Loucy (cell line): ENCODE measurements at regions not wholly inside any gene's neighbourhood (a gene's known extent, or its start where the extent isn't known, plus 50 kb on each side); places are given as distances from the start of the nearest gene placed in this dataset.

Source experiments
- H2AFZ ChIP-seq: fragments of 200-600 bp; sonication (generic); 2 replicates; pipeline ENCODE4 v1.6.0; 2016; ENCODE audit warnings: antibody characterized with exemption, mild to moderate bottlenecking, low read length, moderate library complexity
- H3F3A ChIP-seq: fragments of 200-600 bp; 2 replicates; pipeline ENCODE4 v1.6.0; 2016; ENCODE audit warnings: antibody characterized with exemption, low read depth, mild to moderate bottlenecking
- H3K27me3 ChIP-seq: fragments of 200-600 bp; sonication (generic); 2 replicates; pipeline ENCODE4 v1.6.1; 2014; ENCODE audit warnings: low read length, mild to moderate bottlenecking; ENCODE audit not compliant: insufficient read depth, poor library complexity, severe bottlenecking
- H3K36me3 ChIP-seq: fragments of 200-600 bp; sonication (generic); 2 replicates; pipeline ENCODE4 v1.6.1; 2016; ENCODE audit warnings: low read length; ENCODE audit not compliant: insufficient read depth
- H3K4me1 ChIP-seq: fragments of 200-600 bp; sonication (generic); 2 replicates; pipeline ENCODE4 v1.5.1; 2014; ENCODE audit warnings: low read length, mild to moderate bottlenecking; ENCODE audit not compliant: insufficient read depth, poor library complexity, severe bottlenecking
- H3K4me2 ChIP-seq: fragments of 200-600 bp; sonication (generic); 2 replicates; pipeline ENCODE4 v1.6.0; 2014; ENCODE audit warnings: antibody characterized with exemption, low read length, low read depth, mild to moderate bottlenecking; ENCODE audit not compliant: poor library complexity, severe bottlenecking
- H3K4me3 ChIP-seq: fragments of 200-600 bp; sonication (generic); 2 replicates; pipeline ENCODE4 v1.5.1; 2014; ENCODE audit warnings: low read length, mild to moderate bottlenecking, mixed read lengths; ENCODE audit not compliant: poor library complexity, severe bottlenecking
- H3K79me2 ChIP-seq: fragments of 200-600 bp; sonication (generic); 2 replicates; pipeline ENCODE4 v1.6.1; 2014; ENCODE audit warnings: low read length; ENCODE audit not compliant: insufficient read depth
- H3K9ac ChIP-seq: fragments of 200-600 bp; sonication (generic); 2 replicates; pipeline ENCODE4 v1.6.0; 2014; ENCODE audit warnings: mild to moderate bottlenecking, low read depth, low read length, moderate library complexity; ENCODE audit not compliant: poor library complexity, severe bottlenecking
- H3K9me2 ChIP-seq: fragments of 200-600 bp; sonication (generic); replicated peaks from 2 replicates; pipeline ENCODE4 v1.6.1; 2016; ENCODE audit warnings: low read depth, low read length, mixed read lengths
- H3K9me3 ChIP-seq: fragments of 200-600 bp; sonication (generic); 2 replicates; pipeline ENCODE4 v1.6.1; 2014; ENCODE audit warnings: mild to moderate bottlenecking, antibody characterized with exemption, low read length, low read depth; ENCODE audit not compliant: insufficient read depth
- H4K20me1 ChIP-seq: fragments of 200-600 bp; sonication (generic); 2 replicates; pipeline ENCODE4 v1.6.0; 2014; ENCODE audit warnings: antibody characterized with exemption, low read length, mild to moderate bottlenecking; ENCODE audit not compliant: insufficient read depth, poor library complexity, severe bottlenecking
- CTCF ChIP-seq: fragments of 200-600 bp; sonication (generic); conservative IDR thresholded peaks from 2 replicates; pipeline ENCODE4 v1.5.1; 2014; ENCODE audit warnings: mild to moderate bottlenecking, antibody characterized with exemption, low read length
- EZH2phosphoT487 ChIP-seq: fragments of 200-600 bp; IDR thresholded peaks from 2 replicates; pipeline ENCODE4 v1.6.1; 2018; ENCODE audit warnings: antibody characterized with exemption, mild to moderate bottlenecking, moderate library complexity, borderline replicate concordance

- no peak for TF ChIP-seq CTCF
- TF ChIP-seq EZH2phosphoT487, result no peak
- Histone ChIP-seq H3K4me2 (no peak overlapping the region), H3K27me3 (no peaks in the 10 kb centered on the region), H3K4me1 (no peaks in the 10 kb centered on the region), H3K36me3 (no peaks in the 10 kb centered on the region), H2AFZ (no peak overlapping the region), H3K9ac (no peak overlapping the region), H3K9me3 (no peaks in the 10 kb centered on the region), H4K20me1 (no peaks in the 10 kb centered on the region), H3K4me3 (no peak overlapping the region), H3K9me2 (no peaks in the 10 kb centered on the region), H3F3A (no peaks in the 10 kb centered on the region), H3K79me2 (no peaks in the 10 kb centered on the region)
Observed at GRCh38 chr10:2463316-2463715, 604.0 kb upstream of the PFKP start.

- H2AFZ ChIP-seq, result no peak overlapping the region
- TF ChIP-seq EZH2phosphoT487 (no peak), CTCF (no peak)
Observed at GRCh38 chr10:2462581-2462980, 604.8 kb upstream of the PFKP start.

GRCh38 chr10:2460812-2461211, 606.5 kb upstream of the PFKP start:
- no peak overlapping the region for H3K4me3 ChIP-seq

More at GRCh38 chr10:2462581-2462980, 604.8 kb upstream of the PFKP start:
- no peaks in the 10 kb centered on the region for H3F3A ChIP-seq
- H3K27me3 ChIP-seq, result no peaks in the 10 kb centered on the region
- H3K4me3 ChIP-seq, result no peak overlapping the region
- H3K4me2 ChIP-seq, result no peak overlapping the region
- no peaks in the 10 kb centered on the region for H3K9me2 ChIP-seq
- H3K9me3 ChIP-seq, result no peaks in the 10 kb centered on the region
- no peaks in the 10 kb centered on the region for H4K20me1 ChIP-seq
- no peaks in the 10 kb centered on the region for H3K79me2 ChIP-seq
- no peak overlapping the region for H3K9ac ChIP-seq
- H3K36me3 ChIP-seq, result no peaks in the 10 kb centered on the region
- H3K4me1 ChIP-seq, result no peaks in the 10 kb centered on the region

More at GRCh38 chr10:2460812-2461211, 606.5 kb upstream of the PFKP start:
- H3K36me3 ChIP-seq, result no peaks in the 10 kb centered on the region
- no peaks in the 10 kb centered on the region for H4K20me1 ChIP-seq
- TF ChIP-seq EZH2phosphoT487 (no peak), CTCF (no peak)
- H3K9ac ChIP-seq, result no peak overlapping the region
- no peaks in the 10 kb centered on the region for H3K9me3 ChIP-seq
- no peaks in the 10 kb centered on the region for H3K4me1 ChIP-seq
- no peak overlapping the region for H3K4me2 ChIP-seq
- no peaks in the 10 kb centered on the region for H3K79me2 ChIP-seq
- H2AFZ ChIP-seq, result no peak overlapping the region
- no peaks in the 10 kb centered on the region for H3K9me2 ChIP-seq
- H3F3A ChIP-seq, result no peaks in the 10 kb centered on the region
- H3K27me3 ChIP-seq, result no peaks in the 10 kb centered on the region
